IMR-90 (cell line): ENCODE measurements at regions not wholly inside any gene's neighbourhood (a gene's known extent, or its start where the extent isn't known, plus 50 kb on each side); places are given as distances from the start of the nearest gene placed in this dataset.

ENCODE experiments used
- ATAC-seq: fragments of 200-7000 bp; cut with Tn5 transposase; 2 replicates; pipeline ENCODE4 v1.9.1; 2020; ENCODE audit warnings: low read depth, mild to moderate bottlenecking, moderate library complexity
- BruUV-seq: library from RNA; stranded (reverse); fragments of 400-500 nt; replicated peaks from 2 replicates; lab custom pipeline; 2021; lab: Mats Ljungman, UMichigan
- CTCF ChIA-PET: fragments of 300-600 bp; formaldehyde crosslinking; extraction: SDS; loops from one replicate; lab custom pipeline; 2021; ENCODE audit warnings: antibody characterized with exemption; lab: Yijun Ruan, JAX
- POLR2A ChIA-PET: fragments of 300-600 bp; sonication (Branson Sonifier 250); formaldehyde crosslinking; loops from one replicate; lab custom pipeline; 2022; ENCODE audit warnings: antibody characterized with exemption; ENCODE audit not compliant: unreplicated experiment; lab: Charles Lee
- DNase-seq: peaks from one replicate; pipeline ENCODE4 v3.0.0; 2013
- H2AFZ ChIP-seq: replicated peaks from 2 replicates; pipeline ENCODE3; 2013; ENCODE audit warnings: low read length, mild to moderate bottlenecking; ENCODE audit not compliant: poor library complexity
- H2AK5ac ChIP-seq: 2 replicates; pipeline ENCODE4 v1.6.1; 2013; ENCODE audit warnings: low read depth, low read length, inconsistent platforms
- H2AK9ac ChIP-seq: replicated peaks from 2 replicates; pipeline ENCODE3; 2013; ENCODE audit warnings: mild to moderate bottlenecking, low read depth, low read length, moderate library complexity; ENCODE audit not compliant: poor library complexity
- H2BK120ac ChIP-seq: 2 replicates; pipeline ENCODE4 v1.6.1; 2013; ENCODE audit warnings: low read depth, low read length, inconsistent platforms
- H2BK15ac ChIP-seq: 3 replicates; pipeline ENCODE4 v1.6.1; 2013; ENCODE audit warnings: low read depth, low read length, inconsistent platforms
- H2BK20ac ChIP-seq: 2 replicates; pipeline ENCODE4 v1.6.1; 2013; ENCODE audit warnings: low read depth, mild to moderate bottlenecking, inconsistent platforms, low read length, moderate library complexity
- H2BK5ac ChIP-seq: 2 replicates; pipeline ENCODE4 v1.6.1; 2013; ENCODE audit warnings: mild to moderate bottlenecking, low read depth, low read length, inconsistent platforms; ENCODE audit not compliant: poor library complexity, severe bottlenecking
- H3K14ac ChIP-seq: replicated peaks from 2 replicates; pipeline ENCODE4 v1.6.1; 2013; ENCODE audit warnings: low read depth, low read length, inconsistent platforms
- H3K18ac ChIP-seq: 2 replicates; pipeline ENCODE4 v1.6.1; 2013; ENCODE audit warnings: low read depth, low read length, control low read depth
- H3K23ac ChIP-seq: 2 replicates; pipeline ENCODE4 v1.6.1; 2013; ENCODE audit warnings: low read depth, low read length, inconsistent platforms
- H3K27ac ChIP-seq: 2 replicates; pipeline ENCODE4 v1.5.1; 2013; ENCODE audit warnings: mild to moderate bottlenecking, control low read depth, low read length; ENCODE audit not compliant: insufficient read depth
- H3K27me3 ChIP-seq: 2 replicates; pipeline ENCODE4 v1.6.1; 2013; ENCODE audit warnings: low read length; ENCODE audit not compliant: control insufficient read depth, insufficient read depth
- H3K36me3 ChIP-seq: 2 replicates; pipeline ENCODE4 v1.6.1; 2013; ENCODE audit warnings: low read length, mixed read lengths; ENCODE audit not compliant: control insufficient read depth, insufficient read depth
- H3K4ac ChIP-seq: 2 replicates; pipeline ENCODE4 v1.6.1; 2013; ENCODE audit warnings: low read depth, low read length, inconsistent platforms
- H3K4me1 ChIP-seq: 2 replicates; pipeline ENCODE4 v1.6.1; 2013; ENCODE audit warnings: low read length, mixed read lengths; ENCODE audit not compliant: control insufficient read depth, insufficient read depth
- H3K4me2 ChIP-seq: 2 replicates; pipeline ENCODE4 v1.6.1; 2013; ENCODE audit warnings: low read depth, mild to moderate bottlenecking, control low read depth, low read length, moderate library complexity
- H3K4me3 ChIP-seq: 2 replicates; pipeline ENCODE4 v1.5.1; 2013; ENCODE audit warnings: low read depth, mild to moderate bottlenecking, control low read depth, low read length, moderate library complexity; ENCODE audit not compliant: insufficient read depth
- H3K56ac ChIP-seq: 2 replicates; pipeline ENCODE4 v1.6.1; 2013; ENCODE audit warnings: low read length, inconsistent platforms; ENCODE audit not compliant: insufficient read depth; ENCODE audit errors: extremely low read depth
- H3K79me1 ChIP-seq, 2 experiments: 2 replicates each; pipeline ENCODE4 v1.6.1; 2013; ENCODE audit warnings: low read length in 2 of 2, inconsistent platforms in 1 of 2, low read depth in 1 of 2
- H3K9ac ChIP-seq: 2 replicates; pipeline ENCODE4 v1.6.1; 2013; ENCODE audit warnings: low read depth, low read length, control low read depth
- H3K9me1 ChIP-seq: 2 replicates; pipeline ENCODE4 v1.6.1; 2013; ENCODE audit warnings: low read length, inconsistent platforms; ENCODE audit not compliant: insufficient read depth
- H3K9me3 ChIP-seq: 2 replicates; pipeline ENCODE4 v1.6.1; 2013; ENCODE audit warnings: low read length; ENCODE audit not compliant: control insufficient read depth, insufficient read depth
- H4K20me1 ChIP-seq: 2 replicates; pipeline ENCODE4 v1.6.1; 2013; ENCODE audit warnings: low read length, inconsistent platforms; ENCODE audit not compliant: insufficient read depth
- H4K5ac ChIP-seq: 2 replicates; pipeline ENCODE4 v1.6.1; 2013; ENCODE audit warnings: mild to moderate bottlenecking, low read depth, low read length, control low read depth
- H4K8ac ChIP-seq, 2 experiments: 2 replicates each; pipeline ENCODE4 v1.6.1; 2013; ENCODE audit warnings: low read depth in 2 of 2, low read length in 2 of 2, control low read depth in 1 of 2, inconsistent platforms in 1 of 2
- H4K91ac ChIP-seq: 2 replicates; pipeline ENCODE4 v1.6.1; 2013; ENCODE audit warnings: low read depth, low read length, inconsistent platforms; ENCODE audit not compliant: insufficient read depth
- CEBPB ChIP-seq: IDR thresholded peaks from 2 replicates; pipeline ENCODE4 v1.6.1; 2012; ENCODE audit warnings: low read depth, low read length, improper control_type of control experiment
- CTCF ChIP-seq: conservative IDR thresholded peaks from 2 replicates; pipeline ENCODE4 v1.5.1; 2012; ENCODE audit warnings: mild to moderate bottlenecking, low read depth, low read length, improper control_type of control experiment
- NFE2L2 ChIP-seq: fragments of 150-350 bp; IDR thresholded peaks from 2 replicates; pipeline ENCODE4 v1.6.1; 2016; ENCODE audit warnings: low read depth, mild to moderate bottlenecking, low read length
- RCOR1 ChIP-seq: IDR thresholded peaks from 2 replicates; pipeline ENCODE4 v1.6.1; 2012; ENCODE audit warnings: mild to moderate bottlenecking, low read length, improper control_type of control experiment; ENCODE audit not compliant: insufficient replicate concordance
- SMC3 ChIP-seq: fragments of 150-350 bp; IDR thresholded peaks from 2 replicates; pipeline ENCODE4 v1.6.1; 2016; ENCODE audit warnings: low read depth, mild to moderate bottlenecking, antibody characterized with exemption, low read length, moderate library complexity
- WGBS, 2 experiments: methylation state at CpG; one replicate each; pipeline versions ENCODE4 v1.1.5 to v1.1.7; 2013; ENCODE audit warnings: missing lambda C conversion rate in 2 of 2; ENCODE audit not compliant: insufficient read length in 1 of 2; ENCODE audit errors: extremely low coverage in 2 of 2; 5-methylcytosine and 5-hydroxymethylcytosine counted together
- dilution Hi-C: fragments of 300-500 bp; cut with HindIII; formaldehyde crosslinking; loops from one replicate; pipeline ENCODE4 v1.14.3; 2018; ENCODE audit warnings: low sequenced_read_pairs; ENCODE audit not compliant: unreplicated experiment
- in situ Hi-C: fragments of 300-500 bp; cut with MboI; formaldehyde crosslinking; loops from 3 replicates; pipeline ENCODE4 v1.14.3; 2019; ENCODE audit warnings: low sequenced_read_pairs, inconsistent platforms, mixed read lengths
- intact Hi-C: fragments of 100-400 bp; cut with micrococcal nuclease; formaldehyde crosslinking; loops from 2 replicates; pipeline ENCODE4 v1.10.0; 2022

- no peaks in the 10 kb centered on the region for H3K9me1 ChIP-seq
- TF ChIP-seq SMC3 (no peak), CEBPB (no peak), RCOR1 (no peak), NFE2L2 (no peak), CTCF (no peak)
- no peak overlapping the region for H3K4me2 ChIP-seq
- H3K36me3 ChIP-seq, result no peaks in the 10 kb centered on the region
- H2BK15ac ChIP-seq, result no peak overlapping the region
- in situ Hi-C loops, result no loop called here
- H3K9me3 ChIP-seq, result peaks cover 7% of the 10 kb centered on the region
- no CpG with 5 or more reads among the region's 2 CpGs for WGBS, 2 experiments
- no peak overlapping the region for H2AK9ac ChIP-seq
- H2AK5ac ChIP-seq, result no peak overlapping the region
- no peak overlapping the region for H3K56ac ChIP-seq
- BruUV-seq, result no TSS peak
- no peaks in the 10 kb centered on the region for H3K4me1 ChIP-seq
- ChIA-PET CTCF (no interaction called here), POLR2A (no interaction called here)
- no peak overlapping the region for H3K4ac ChIP-seq
- no peak overlapping the region for H2BK20ac ChIP-seq
- no peak overlapping the region for H4K5ac ChIP-seq
- ATAC-seq, result no peak
- no peak for DNase-seq
- no peak overlapping the region for H3K23ac ChIP-seq
- H4K8ac ChIP-seq, result no peak overlapping the region
- no peak overlapping the region for H4K91ac ChIP-seq
- dilution Hi-C loops, result no loop called here
- no peak overlapping the region for H2AFZ ChIP-seq
- no peaks in the 10 kb centered on the region for H3K79me1 ChIP-seq
- H3K4me3 ChIP-seq, result no peak overlapping the region
- no peak overlapping the region for H3K18ac ChIP-seq
- no peak overlapping the region for H3K27ac ChIP-seq
- H2BK5ac ChIP-seq, result no peak overlapping the region
- H4K20me1 ChIP-seq, result no peaks in the 10 kb centered on the region
- no peak overlapping the region for H3K9ac ChIP-seq
- no peaks in the 10 kb centered on the region; the same call in 1 of the 2 replicates for H3K27me3 ChIP-seq
- intact Hi-C loops, result no loop called here
- no peak overlapping the region for H2BK120ac ChIP-seq
- H3K14ac ChIP-seq, result no peak overlapping the region
Observed at GRCh38 chrX:113389846-113390245, 549.2 kb upstream of the AMOT start.
